Fibroblast of lung (primary cell): ENCODE measurements at regions not wholly inside any gene's neighbourhood (a gene's known extent, or its start where the extent isn't known, plus 50 kb on each side); places are given as distances from the start of the nearest gene placed in this dataset.

Experiments used
- CTCF ChIP-seq, 2 donors: IDR thresholded peaks in 1 of 2; conservative IDR thresholded peaks in 1 of 2; 1 replicate in 1 of 2; 2 replicates in 1 of 2; pipeline ENCODE4 v1.5.1; 2011 to 2012; ENCODE audit warnings: low read length in 2 of 2, control low read depth in 1 of 2, inconsistent platforms in 1 of 2, low read depth in 1 of 2, mild to moderate bottlenecking in 1 of 2
- EZH2 ChIP-seq: IDR thresholded peaks from 2 replicates; pipeline ENCODE4 v1.5.1; 2012; ENCODE audit warnings: low read length, control low read depth, mild to moderate bottlenecking; ENCODE audit errors: missing control alignments

GRCh38 chr4:85165808-85166207 lies 199.3 kb upstream of the WDFY3 start:
- TF ChIP-seq CTCF (conservative IDR thresholded peaks at IDR 0.05 in 1 of 2, IDR thresholded peaks at IDR 0.05 in 1 of 2; ENCODE audit: low read depth in 1 of 2, low read length in 2 of 2) (no peak), EZH2 (no peak)
